GM23338 (cell line): ENCODE measurements at regions not wholly inside any gene's neighbourhood (a gene's known extent, or its start where the extent isn't known, plus 50 kb on each side); places are given as distances from the start of the nearest gene placed in this dataset.

Experiments
- ATAC-seq: fragments of 200-7000 bp; cut with Tn5 transposase; 3 replicates; pipeline ENCODE4 v1.9.1; 2020
- DNase-seq: peaks from one replicate; pipeline ENCODE4 v3.0.0-alpha.2; 2015; ENCODE audit warnings: low spot score
- H2AFZ ChIP-seq: fragments of 200-600 bp; sonication (generic); 2 replicates; pipeline ENCODE4 v1.8.0; 2016; ENCODE audit warnings: antibody characterized with exemption, mild to moderate bottlenecking, moderate library complexity
- H3F3A ChIP-seq: fragments of 200-600 bp; sonication (generic); replicated peaks from 2 replicates; pipeline ENCODE4 v1.8.0; 2017; ENCODE audit warnings: antibody characterized with exemption, mixed run types, low read depth
- H3K27ac ChIP-seq: fragments of 200-600 bp; sonication (generic); 2 replicates; pipeline ENCODE4 v1.6.1; 2016; ENCODE audit warnings: low read depth
- H3K27me3 ChIP-seq: fragments of 200-600 bp; sonication (generic); 2 replicates; pipeline ENCODE4 v1.8.0; 2016; ENCODE audit warnings: mild to moderate bottlenecking, mixed run types, moderate library complexity; ENCODE audit not compliant: insufficient read depth
- H3K36me3 ChIP-seq: fragments of 200-600 bp; sonication (generic); 2 replicates; pipeline ENCODE4 v1.8.0; 2016; ENCODE audit warnings: mild to moderate bottlenecking; ENCODE audit not compliant: insufficient read depth
- H3K4me1 ChIP-seq: fragments of 200-600 bp; sonication (generic); 2 replicates; pipeline ENCODE4 v1.8.0; 2016; ENCODE audit warnings: mild to moderate bottlenecking, moderate library complexity; ENCODE audit not compliant: insufficient read depth
- H3K4me2 ChIP-seq: fragments of 200-600 bp; sonication (generic); 2 replicates; pipeline ENCODE4 v1.7.1; 2017; ENCODE audit warnings: mixed run types
- H3K4me3 ChIP-seq: fragments of 200-600 bp; sonication (generic); 2 replicates; pipeline ENCODE4 v1.6.1; 2016; ENCODE audit warnings: mixed run types
- H3K79me2 ChIP-seq: fragments of 200-600 bp; sonication (generic); replicated peaks from 2 replicates; pipeline ENCODE4 v1.8.0; 2017; ENCODE audit warnings: mild to moderate bottlenecking; ENCODE audit not compliant: insufficient read depth
- H3K9me2 ChIP-seq: fragments of 200-600 bp; sonication (generic); 2 replicates; pipeline ENCODE4 v1.8.0; 2017; ENCODE audit not compliant: insufficient read depth
- H4K20me1 ChIP-seq: fragments of 200-600 bp; sonication (generic); replicated peaks from 2 replicates; pipeline ENCODE4 v1.8.0; 2017; ENCODE audit warnings: mild to moderate bottlenecking; ENCODE audit not compliant: insufficient read depth
- H3K27ac Mint-ChIP-seq: 2 replicates; pipeline ENCODE4 v1.8.0; 2020; ENCODE audit warnings: inconsistent platforms, mild to moderate bottlenecking, moderate library complexity, mixed read lengths
- H3K27me3 Mint-ChIP-seq: 3 replicates; pipeline ENCODE4 v1.8.0; 2022; ENCODE audit warnings: low read depth, mild to moderate bottlenecking, moderate library complexity, mixed read lengths, inconsistent platforms; ENCODE audit not compliant: insufficient read depth, poor library complexity
- H3K36me3 Mint-ChIP-seq: 3 replicates; pipeline ENCODE4 v1.8.0; 2021; ENCODE audit warnings: low read depth, mild to moderate bottlenecking, inconsistent platforms, moderate library complexity, mixed read lengths
- H3K4me1 Mint-ChIP-seq: 3 replicates; pipeline ENCODE4 v1.8.0; 2020; ENCODE audit warnings: mild to moderate bottlenecking, inconsistent platforms, mixed read lengths
- H3K4me3 Mint-ChIP-seq: 3 replicates; pipeline ENCODE4 v1.8.0; 2021; ENCODE audit warnings: moderate library complexity, mild to moderate bottlenecking, inconsistent platforms, mixed read lengths
- H3K9me3 Mint-ChIP-seq: 3 replicates; pipeline ENCODE4 v1.8.0; 2020; ENCODE audit warnings: moderate library complexity, mild to moderate bottlenecking, inconsistent platforms, mixed read lengths
- CREB1 ChIP-seq: fragments of 250-450 bp; sonication (Bioruptor Pico); IDR thresholded peaks from 2 replicates; pipeline ENCODE4 v1.5.0; 2020; ENCODE audit warnings: low read depth, mild to moderate bottlenecking, moderate library complexity
- EZH2 ChIP-seq: fragments of 200-600 bp; sonication (generic); IDR thresholded peaks from one replicate; pipeline ENCODE4 v1.8.0; 2017; ENCODE audit warnings: antibody characterized with exemption, mild to moderate bottlenecking, low read depth; ENCODE audit not compliant: unreplicated experiment
- EZH2phosphoT487 ChIP-seq: fragments of 200-600 bp; sonication (generic); IDR thresholded peaks from one replicate; pipeline ENCODE4 v1.8.1; 2018; ENCODE audit warnings: antibody characterized with exemption; ENCODE audit not compliant: unreplicated experiment
- JUNB ChIP-seq: IDR thresholded peaks from one replicate; pipeline ENCODE4 v1.6.1; 2016; ENCODE audit warnings: antibody characterized with exemption; ENCODE audit not compliant: unreplicated experiment
- NANOG ChIP-seq: IDR thresholded peaks from 2 replicates; pipeline ENCODE4 v1.6.1; 2016; ENCODE audit warnings: antibody characterized with exemption, borderline replicate concordance
- POLR2AphosphoS5 ChIP-seq: IDR thresholded peaks from 2 replicates; pipeline ENCODE4 v1.6.1; 2016; ENCODE audit warnings: antibody characterized with exemption, low read depth
- STAT1 ChIP-seq: IDR thresholded peaks from one replicate; pipeline ENCODE4 v1.6.1; 2016; ENCODE audit warnings: antibody characterized with exemption; ENCODE audit not compliant: unreplicated experiment
- ZNF114 ChIP-seq: fragments of 250-450 bp; sonication (Bioruptor Pico); IDR thresholded peaks from 2 replicates; pipeline ENCODE4 v1.5.0; 2020; ENCODE audit warnings: mild to moderate bottlenecking, moderate library complexity
- ZNF331 ChIP-seq: fragments of 250-450 bp; sonication (Bioruptor Pico); IDR thresholded peaks from 2 replicates; pipeline ENCODE4 v1.5.0; 2020; ENCODE audit warnings: low read depth, mild to moderate bottlenecking, moderate library complexity
- TF ChIP-seq, protein P1 (sequence below): fragments of 250-450 bp; sonication (Bioruptor Pico); IDR thresholded peaks from 2 replicates; pipeline ENCODE4 v1.5.0; 2020; ENCODE audit warnings: mild to moderate bottlenecking, moderate library complexity
- TF ChIP-seq, protein P2 (sequence below): IDR thresholded peaks from 2 replicates; pipeline ENCODE4 v1.6.1; 2016; ENCODE audit warnings: antibody characterized with exemption
- TF ChIP-seq, protein P3 (sequence below), 2 experiments: fragments of 200-600 bp in 1 of 2; sonication (generic) in 1 of 2; conservative IDR thresholded peaks; 2 replicates each; pipeline versions ENCODE4 v1.5.1 to v1.6.1; 2016 to 2017; ENCODE audit warnings: antibody characterized with exemption in 2 of 2, low read depth in 2 of 2, mild to moderate bottlenecking in 2 of 2, moderate library complexity in 1 of 2
- TF ChIP-seq, protein P4 (sequence below): IDR thresholded peaks from one replicate; pipeline ENCODE4 v1.6.1; 2018; ENCODE audit warnings: antibody characterized with exemption; ENCODE audit not compliant: unreplicated experiment

DNA sequence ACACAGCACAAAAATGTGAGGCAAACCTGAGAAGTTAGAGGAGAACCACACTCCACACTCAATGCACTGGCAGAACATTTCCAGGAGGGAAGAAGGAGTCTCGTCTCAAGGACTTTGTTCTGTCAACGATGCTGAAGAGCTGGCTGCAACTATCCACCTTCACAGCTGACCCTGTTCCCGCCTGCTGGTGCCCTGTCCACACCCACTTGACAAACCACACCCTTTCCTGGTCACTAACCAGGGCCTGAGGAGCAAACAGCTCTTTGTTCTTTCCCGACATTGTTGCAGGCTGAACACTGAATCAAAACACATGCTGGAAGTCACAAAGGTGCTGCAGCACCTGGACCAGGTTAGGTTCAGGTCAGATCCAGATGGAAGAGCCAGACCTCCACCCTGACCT is 92.6 kb upstream of the ARRDC4 start:
- Histone ChIP-seq H3K79me2 (no peaks in the 10 kb centered on the region), H3K9me2 (no peaks in the 10 kb centered on the region), H4K20me1 (no peaks in the 10 kb centered on the region), H3K4me3 (no peak overlapping the region), H3K27ac (no peak overlapping the region), H3K36me3 (no peaks in the 10 kb centered on the region), H3K4me2 (no peak overlapping the region), H3K4me1 (no peaks in the 10 kb centered on the region), H2AFZ (peak overlapping the region; percentile 66; the same call in 1 of the 2 replicates), H3K27me3 (no peaks in the 10 kb centered on the region), H3F3A (no peaks in the 10 kb centered on the region)
- ATAC-seq (no peak), DNase-seq (peak; percentile 4)
- no peak overlapping the region for H3K4me3 Mint-ChIP-seq
- no peaks in the 10 kb centered on the region for H3K4me1 Mint-ChIP-seq
- no peak overlapping the region for H3K27ac Mint-ChIP-seq
- H3K9me3 Mint-ChIP-seq, result peaks cover 4% of the 10 kb centered on the region; the same call in 1 of the 3 replicates
- no peak for TF ChIP-seq ZNF331 (CRISPR knock-in tag)
- no peak for TF ChIP-seq STAT1
- no peak for TF ChIP-seq NANOG
- TF ChIP-seq, protein P1, sequence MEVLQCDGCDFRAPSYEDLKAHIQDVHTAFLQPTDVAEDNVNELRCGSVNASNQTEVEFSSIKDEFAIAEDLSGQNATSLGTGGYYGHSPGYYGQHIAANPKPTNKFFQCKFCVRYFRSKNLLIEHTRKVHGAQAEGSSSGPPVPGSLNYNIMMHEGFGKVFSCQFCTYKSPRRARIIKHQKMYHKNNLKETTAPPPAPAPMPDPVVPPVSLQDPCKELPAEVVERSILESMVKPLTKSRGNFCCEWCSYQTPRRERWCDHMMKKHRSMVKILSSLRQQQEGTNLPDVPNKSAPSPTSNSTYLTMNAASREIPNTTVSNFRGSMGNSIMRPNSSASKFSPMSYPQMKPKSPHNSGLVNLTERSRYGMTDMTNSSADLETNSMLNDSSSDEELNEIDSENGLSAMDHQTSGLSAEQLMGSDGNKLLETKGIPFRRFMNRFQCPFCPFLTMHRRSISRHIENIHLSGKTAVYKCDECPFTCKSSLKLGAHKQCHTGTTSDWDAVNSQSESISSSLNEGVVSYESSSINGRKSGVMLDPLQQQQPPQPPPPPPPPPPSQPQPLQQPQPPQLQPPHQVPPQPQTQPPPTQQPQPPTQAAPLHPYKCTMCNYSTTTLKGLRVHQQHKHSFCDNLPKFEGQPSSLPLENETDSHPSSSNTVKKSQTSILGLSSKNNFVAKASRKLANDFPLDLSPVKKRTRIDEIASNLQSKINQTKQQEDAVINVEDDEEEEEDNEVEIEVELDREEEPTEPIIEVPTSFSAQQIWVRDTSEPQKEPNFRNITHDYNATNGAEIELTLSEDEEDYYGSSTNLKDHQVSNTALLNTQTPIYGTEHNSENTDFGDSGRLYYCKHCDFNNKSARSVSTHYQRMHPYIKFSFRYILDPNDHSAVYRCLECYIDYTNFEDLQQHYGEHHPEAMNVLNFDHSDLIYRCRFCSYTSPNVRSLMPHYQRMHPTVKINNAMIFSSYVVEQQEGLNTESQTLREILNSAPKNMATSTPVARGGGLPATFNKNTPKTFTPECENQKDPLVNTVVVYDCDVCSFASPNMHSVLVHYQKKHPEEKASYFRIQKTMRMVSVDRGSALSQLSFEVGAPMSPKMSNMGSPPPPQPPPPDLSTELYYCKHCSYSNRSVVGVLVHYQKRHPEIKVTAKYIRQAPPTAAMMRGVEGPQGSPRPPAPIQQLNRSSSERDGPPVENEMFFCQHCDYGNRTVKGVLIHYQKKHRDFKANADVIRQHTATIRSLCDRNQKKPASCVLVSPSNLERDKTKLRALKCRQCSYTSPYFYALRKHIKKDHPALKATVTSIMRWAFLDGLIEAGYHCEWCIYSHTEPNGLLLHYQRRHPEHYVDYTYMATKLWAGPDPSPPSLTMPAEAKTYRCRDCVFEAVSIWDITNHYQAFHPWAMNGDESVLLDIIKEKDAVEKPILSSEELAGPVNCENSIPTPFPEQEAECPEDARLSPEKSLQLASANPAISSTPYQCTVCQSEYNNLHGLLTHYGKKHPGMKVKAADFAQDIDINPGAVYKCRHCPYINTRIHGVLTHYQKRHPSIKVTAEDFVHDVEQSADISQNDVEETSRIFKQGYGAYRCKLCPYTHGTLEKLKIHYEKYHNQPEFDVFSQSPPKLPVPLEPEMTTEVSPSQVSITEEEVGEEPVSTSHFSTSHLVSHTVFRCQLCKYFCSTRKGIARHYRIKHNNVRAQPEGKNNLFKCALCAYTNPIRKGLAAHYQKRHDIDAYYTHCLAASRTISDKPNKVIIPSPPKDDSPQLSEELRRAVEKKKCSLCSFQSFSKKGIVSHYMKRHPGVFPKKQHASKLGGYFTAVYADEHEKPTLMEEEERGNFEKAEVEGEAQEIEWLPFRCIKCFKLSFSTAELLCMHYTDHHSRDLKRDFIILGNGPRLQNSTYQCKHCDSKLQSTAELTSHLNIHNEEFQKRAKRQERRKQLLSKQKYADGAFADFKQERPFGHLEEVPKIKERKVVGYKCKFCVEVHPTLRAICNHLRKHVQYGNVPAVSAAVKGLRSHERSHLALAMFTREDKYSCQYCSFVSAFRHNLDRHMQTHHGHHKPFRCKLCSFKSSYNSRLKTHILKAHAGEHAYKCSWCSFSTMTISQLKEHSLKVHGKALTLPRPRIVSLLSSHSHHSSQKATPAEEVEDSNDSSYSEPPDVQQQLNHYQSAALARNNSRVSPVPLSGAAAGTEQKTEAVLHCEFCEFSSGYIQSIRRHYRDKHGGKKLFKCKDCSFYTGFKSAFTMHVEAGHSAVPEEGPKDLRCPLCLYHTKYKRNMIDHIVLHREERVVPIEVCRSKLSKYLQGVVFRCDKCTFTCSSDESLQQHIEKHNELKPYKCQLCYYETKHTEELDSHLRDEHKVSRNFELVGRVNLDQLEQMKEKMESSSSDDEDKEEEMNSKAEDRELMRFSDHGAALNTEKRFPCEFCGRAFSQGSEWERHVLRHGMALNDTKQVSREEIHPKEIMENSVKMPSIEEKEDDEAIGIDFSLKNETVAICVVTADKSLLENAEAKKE (CRISPR knock-in tag), result no peak
- TF ChIP-seq EZH2, result no peak
- TF ChIP-seq EZH2phosphoT487, result no peak
- TF ChIP-seq CREB1, result no peak
- TF ChIP-seq, protein P2, sequence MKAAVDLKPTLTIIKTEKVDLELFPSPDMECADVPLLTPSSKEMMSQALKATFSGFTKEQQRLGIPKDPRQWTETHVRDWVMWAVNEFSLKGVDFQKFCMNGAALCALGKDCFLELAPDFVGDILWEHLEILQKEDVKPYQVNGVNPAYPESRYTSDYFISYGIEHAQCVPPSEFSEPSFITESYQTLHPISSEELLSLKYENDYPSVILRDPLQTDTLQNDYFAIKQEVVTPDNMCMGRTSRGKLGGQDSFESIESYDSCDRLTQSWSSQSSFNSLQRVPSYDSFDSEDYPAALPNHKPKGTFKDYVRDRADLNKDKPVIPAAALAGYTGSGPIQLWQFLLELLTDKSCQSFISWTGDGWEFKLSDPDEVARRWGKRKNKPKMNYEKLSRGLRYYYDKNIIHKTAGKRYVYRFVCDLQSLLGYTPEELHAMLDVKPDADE, result no peak
- TF ChIP-seq JUNB, result no peak
- TF ChIP-seq POLR2AphosphoS5, result no peak
- TF ChIP-seq, protein P3, sequence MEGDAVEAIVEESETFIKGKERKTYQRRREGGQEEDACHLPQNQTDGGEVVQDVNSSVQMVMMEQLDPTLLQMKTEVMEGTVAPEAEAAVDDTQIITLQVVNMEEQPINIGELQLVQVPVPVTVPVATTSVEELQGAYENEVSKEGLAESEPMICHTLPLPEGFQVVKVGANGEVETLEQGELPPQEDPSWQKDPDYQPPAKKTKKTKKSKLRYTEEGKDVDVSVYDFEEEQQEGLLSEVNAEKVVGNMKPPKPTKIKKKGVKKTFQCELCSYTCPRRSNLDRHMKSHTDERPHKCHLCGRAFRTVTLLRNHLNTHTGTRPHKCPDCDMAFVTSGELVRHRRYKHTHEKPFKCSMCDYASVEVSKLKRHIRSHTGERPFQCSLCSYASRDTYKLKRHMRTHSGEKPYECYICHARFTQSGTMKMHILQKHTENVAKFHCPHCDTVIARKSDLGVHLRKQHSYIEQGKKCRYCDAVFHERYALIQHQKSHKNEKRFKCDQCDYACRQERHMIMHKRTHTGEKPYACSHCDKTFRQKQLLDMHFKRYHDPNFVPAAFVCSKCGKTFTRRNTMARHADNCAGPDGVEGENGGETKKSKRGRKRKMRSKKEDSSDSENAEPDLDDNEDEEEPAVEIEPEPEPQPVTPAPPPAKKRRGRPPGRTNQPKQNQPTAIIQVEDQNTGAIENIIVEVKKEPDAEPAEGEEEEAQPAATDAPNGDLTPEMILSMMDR (conservative IDR thresholded peaks at IDR 0.05; ENCODE audit: low read depth in 2 of 2), result no peak
- TF ChIP-seq ZNF114, result no peak
- TF ChIP-seq, protein P4, sequence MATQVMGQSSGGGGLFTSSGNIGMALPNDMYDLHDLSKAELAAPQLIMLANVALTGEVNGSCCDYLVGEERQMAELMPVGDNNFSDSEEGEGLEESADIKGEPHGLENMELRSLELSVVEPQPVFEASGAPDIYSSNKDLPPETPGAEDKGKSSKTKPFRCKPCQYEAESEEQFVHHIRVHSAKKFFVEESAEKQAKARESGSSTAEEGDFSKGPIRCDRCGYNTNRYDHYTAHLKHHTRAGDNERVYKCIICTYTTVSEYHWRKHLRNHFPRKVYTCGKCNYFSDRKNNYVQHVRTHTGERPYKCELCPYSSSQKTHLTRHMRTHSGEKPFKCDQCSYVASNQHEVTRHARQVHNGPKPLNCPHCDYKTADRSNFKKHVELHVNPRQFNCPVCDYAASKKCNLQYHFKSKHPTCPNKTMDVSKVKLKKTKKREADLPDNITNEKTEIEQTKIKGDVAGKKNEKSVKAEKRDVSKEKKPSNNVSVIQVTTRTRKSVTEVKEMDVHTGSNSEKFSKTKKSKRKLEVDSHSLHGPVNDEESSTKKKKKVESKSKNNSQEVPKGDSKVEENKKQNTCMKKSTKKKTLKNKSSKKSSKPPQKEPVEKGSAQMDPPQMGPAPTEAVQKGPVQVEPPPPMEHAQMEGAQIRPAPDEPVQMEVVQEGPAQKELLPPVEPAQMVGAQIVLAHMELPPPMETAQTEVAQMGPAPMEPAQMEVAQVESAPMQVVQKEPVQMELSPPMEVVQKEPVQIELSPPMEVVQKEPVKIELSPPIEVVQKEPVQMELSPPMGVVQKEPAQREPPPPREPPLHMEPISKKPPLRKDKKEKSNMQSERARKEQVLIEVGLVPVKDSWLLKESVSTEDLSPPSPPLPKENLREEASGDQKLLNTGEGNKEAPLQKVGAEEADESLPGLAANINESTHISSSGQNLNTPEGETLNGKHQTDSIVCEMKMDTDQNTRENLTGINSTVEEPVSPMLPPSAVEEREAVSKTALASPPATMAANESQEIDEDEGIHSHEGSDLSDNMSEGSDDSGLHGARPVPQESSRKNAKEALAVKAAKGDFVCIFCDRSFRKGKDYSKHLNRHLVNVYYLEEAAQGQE, result no peak
- H3K36me3 Mint-ChIP-seq, result no peaks in the 10 kb centered on the region
- peaks cover 5% of the 10 kb centered on the region for H3K27me3 Mint-ChIP-seq
